BJ (cell line): ENCODE measurements at regions not wholly inside any gene's neighbourhood (a gene's known extent, or its start where the extent isn't known, plus 50 kb on each side); places are given as distances from the start of the nearest gene placed in this dataset.

Experiments used
- CTCF ChIA-PET: fragments of 350-600 bp; formaldehyde crosslinking; extraction: SDS; loops from one replicate; lab custom pipeline; 2021; ENCODE audit warnings: antibody characterized with exemption, inconsistent platforms; lab: Yijun Ruan, JAX
- POLR2A ChIA-PET: fragments of 300-600 bp; sonication (Branson Sonifier 250); formaldehyde crosslinking; extraction: SDS; loops from one replicate; lab custom pipeline; 2021; ENCODE audit warnings: antibody characterized with exemption; lab: Charles Lee
- DNase-seq: peaks from one replicate; pipeline ENCODE4 v3.0.0-alpha.2; 2011; ENCODE audit warnings: low read depth
- H3K27me3 ChIP-seq: 2 replicates; pipeline ENCODE4 v1.6.0; 2011; ENCODE audit warnings: low read length; ENCODE audit not compliant: control insufficient read depth, insufficient read depth
- H3K36me3 ChIP-seq: 2 replicates; pipeline ENCODE4 v1.5.1; 2011; ENCODE audit warnings: low read length; ENCODE audit not compliant: control insufficient read depth, insufficient read depth
- H3K4me3 ChIP-seq: 2 replicates; pipeline ENCODE4 v1.5.1; 2011; ENCODE audit warnings: low read depth, mild to moderate bottlenecking, control low read depth, low read length
- CTCF ChIP-seq: IDR thresholded peaks from 2 replicates; pipeline ENCODE4 v1.5.1; 2011; ENCODE audit warnings: low read depth, mild to moderate bottlenecking, control low read depth, inconsistent platforms, low read length, moderate library complexity; ENCODE audit not compliant: insufficient read depth

GRCh38 chr2:146844226-146844990, 1000.4 kb upstream of the ACVR2A start:
- POLR2A ChIA-PET, result no interaction called here
- no peaks in the 10 kb centered on the region for H3K27me3 ChIP-seq
- CTCF ChIA-PET, result no interaction called here
- H3K36me3 ChIP-seq, result no peaks in the 10 kb centered on the region
- DNase-seq, result no peak
- H3K4me3 ChIP-seq, result no peak overlapping the region
- TF ChIP-seq CTCF, result no peak

- CTCF ChIA-PET, result no interaction called here
- DNase-seq, result no peak
Measured at GRCh38 chr2:146837857-146838256, 1007.0 kb upstream of the ACVR2A start.

GRCh38 chr2:146826388-146826787, 1018.4 kb upstream of the ACVR2A start:
- no peak for DNase-seq
- H3K4me3 ChIP-seq, result no peak overlapping the region
- ChIA-PET CTCF (no interaction called here), POLR2A (no interaction called here)
- TF ChIP-seq CTCF, result no peak
- H3K27me3 ChIP-seq, result no peaks in the 10 kb centered on the region
- H3K36me3 ChIP-seq, result no peaks in the 10 kb centered on the region

More at GRCh38 chr2:146837857-146838256, 1007.0 kb upstream of the ACVR2A start:
- Histone ChIP-seq H3K27me3 (no peaks in the 10 kb centered on the region), H3K4me3 (no peak overlapping the region), H3K36me3 (no peaks in the 10 kb centered on the region)
- POLR2A ChIA-PET, result no interaction called here
- no peak for TF ChIP-seq CTCF

- ChIA-PET CTCF (interaction anchor here (0.7 kb wide), 1 partner anchor 898 kb away, joined by 4 read pairs; no protein-coding TSS in a partner anchor), POLR2A (no interaction called here)
- Histone ChIP-seq H3K36me3 (no peaks in the 10 kb centered on the region), H3K27me3 (no peaks in the 10 kb centered on the region), H3K4me3 (no peak overlapping the region)
- no peak for DNase-seq
- TF ChIP-seq CTCF, result no peak
Measured at GRCh38 chr2:146821836-146822316, 1023.0 kb upstream of the ACVR2A start.

- POLR2A ChIA-PET, result no interaction called here
- TF ChIP-seq CTCF, result no peak
- Histone ChIP-seq H3K27me3 (no peaks in the 10 kb centered on the region), H3K4me3 (no peak overlapping the region), H3K36me3 (no peaks in the 10 kb centered on the region)
- CTCF ChIA-PET, result no interaction called here
- no peak for DNase-seq
Measured at GRCh38 chr2:146820672-146821071, 1024.2 kb upstream of the ACVR2A start.
